ENCODE measurements at regions not wholly inside any gene's neighbourhood (a gene's known extent, or its start where the extent isn't known, plus 50 kb on each side); places are given as distances from the start of the nearest gene placed in this dataset.

DNA sequence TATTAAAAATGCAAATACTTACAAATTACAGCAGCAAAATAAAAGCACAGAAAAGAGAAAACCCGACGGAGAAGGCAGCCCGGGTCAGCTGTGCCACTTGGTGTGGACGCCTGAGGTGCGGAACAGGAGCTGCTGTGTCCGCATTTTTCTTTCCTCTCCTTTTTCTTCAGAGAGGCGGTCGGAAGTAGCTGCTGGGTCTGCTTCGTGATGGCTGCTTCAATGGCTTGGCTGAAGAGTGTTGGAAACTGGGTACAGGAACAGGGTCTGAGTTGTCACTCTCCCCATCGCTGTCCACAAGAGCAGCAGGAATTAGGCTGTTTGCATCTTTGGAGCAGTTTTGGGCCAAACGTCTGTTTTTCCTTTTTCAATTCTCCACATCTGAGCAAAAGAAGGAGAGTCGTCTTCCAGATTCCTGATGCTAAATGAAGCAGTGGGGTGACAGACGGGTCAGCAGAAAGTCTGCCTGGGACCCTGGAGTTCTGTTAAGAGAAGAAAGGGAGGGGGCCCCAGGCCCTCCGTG, 53.5 kb upstream of the ARL8B start:
- no peak for DNase-seq (ENCODE audit: low read depth)
- no peak overlapping the region for H3K4me3 ChIP-seq (ENCODE audit: low read depth, low read length)
- TF ChIP-seq, protein P1, sequence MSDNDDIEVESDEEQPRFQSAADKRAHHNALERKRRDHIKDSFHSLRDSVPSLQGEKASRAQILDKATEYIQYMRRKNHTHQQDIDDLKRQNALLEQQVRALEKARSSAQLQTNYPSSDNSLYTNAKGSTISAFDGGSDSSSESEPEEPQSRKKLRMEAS (IDR thresholded peaks at IDR 0.05; ENCODE audit: low read depth, low read length), result no peak
- no peak for TF ChIP-seq MYC (IDR thresholded peaks at IDR 0.05; ENCODE audit: low read depth, low read length)
- TF ChIP-seq POLR2A (IDR thresholded peaks at IDR 0.05; ENCODE audit: extremely low read depth, insufficient read length), result no peak
- no peak for TF ChIP-seq CTCF (IDR thresholded peaks at IDR 0.05; ENCODE audit: low read depth, low read length)

GRCh38 chr3:5069627-5070026, 52.5 kb upstream of the ARL8B start:
- TF ChIP-seq, protein P1 (IDR thresholded peaks at IDR 0.05; ENCODE audit: low read depth, low read length), result no peak
- TF ChIP-seq POLR2A (IDR thresholded peaks at IDR 0.05; ENCODE audit: extremely low read depth, insufficient read length) (no peak), MYC (IDR thresholded peaks at IDR 0.05; ENCODE audit: low read depth, low read length) (no peak)
- no peak for DNase-seq (ENCODE audit: low read depth)
- no peak overlapping the region for H3K4me3 ChIP-seq (ENCODE audit: low read depth, low read length)

GRCh38 chr3:5071061-5071460, 51.0 kb upstream of the ARL8B start:
- DNase-seq (ENCODE audit: low read depth), result peak; percentile 44
- no peak overlapping the region for H3K4me3 ChIP-seq (ENCODE audit: low read depth, low read length)
- TF ChIP-seq MYC (IDR thresholded peaks at IDR 0.05; ENCODE audit: low read depth, low read length), result no peak
- TF ChIP-seq, protein P1 (IDR thresholded peaks at IDR 0.05; ENCODE audit: low read depth, low read length), result no peak
- TF ChIP-seq POLR2A (IDR thresholded peaks at IDR 0.05; ENCODE audit: extremely low read depth, insufficient read length), result no peak
- TF ChIP-seq CTCF (IDR thresholded peaks at IDR 0.05; ENCODE audit: low read depth, low read length), result no peak

DNA sequence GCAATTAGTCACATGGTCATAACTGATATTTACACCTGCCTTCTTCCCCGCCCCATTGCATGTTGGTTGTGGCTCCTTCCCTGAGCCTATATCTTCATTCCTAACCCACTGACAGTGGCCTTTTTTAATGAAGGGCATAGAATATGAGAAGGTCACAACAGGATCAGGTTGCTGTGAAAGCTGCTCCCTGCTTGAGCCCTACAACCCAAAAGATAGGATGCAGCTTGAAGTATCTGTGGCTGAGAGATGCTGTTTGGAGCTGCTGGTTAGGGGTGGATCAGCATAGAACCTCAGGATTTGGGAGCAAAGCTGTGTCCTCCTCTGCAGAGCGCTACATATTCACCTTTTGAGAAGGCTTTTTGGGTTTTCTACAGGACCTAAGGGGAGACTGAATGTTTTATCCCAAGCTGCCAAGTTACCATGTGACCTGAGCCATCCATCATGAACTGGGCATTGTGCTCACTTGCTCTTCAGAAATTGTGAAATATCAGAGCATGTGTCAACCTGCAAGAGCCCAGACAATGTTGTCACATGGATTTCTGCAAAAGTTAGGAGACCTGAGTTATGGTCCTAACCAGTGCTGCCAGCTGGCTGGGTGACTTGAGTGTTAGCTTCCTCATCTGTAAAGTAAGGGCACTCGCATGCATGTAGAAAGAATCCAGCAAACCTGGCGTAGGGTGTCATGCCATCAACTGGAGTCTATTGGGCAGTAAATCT, 49.8 kb upstream of the ARL8B start:
- TF ChIP-seq POLR2A (IDR thresholded peaks at IDR 0.05; ENCODE audit: extremely low read depth, insufficient read length) (no peak), MYC (IDR thresholded peaks at IDR 0.05; ENCODE audit: low read depth, low read length) (peak; percentile 17; the same call in 1 of the 2 replicates)
- TF ChIP-seq, protein P1 (IDR thresholded peaks at IDR 0.05; ENCODE audit: low read depth, low read length), result peak; percentile 60
- peak; percentile 24 for DNase-seq (ENCODE audit: low read depth)
- H3K4me3 ChIP-seq (ENCODE audit: low read depth, low read length), result no peak overlapping the region
